ENCODE measurements at regions not wholly inside any gene's neighbourhood (a gene's known extent, or its start where the extent isn't known, plus 50 kb on each side); places are given as distances from the start of the nearest gene placed in this dataset.

GRCh38 chr6:74208239-74208638 lies 512.2 kb downstream of the CD109 start:
- DNase-seq (ENCODE audit: extremely low read depth in 1 of 4, low spot score in 3 of 4), result no peak
- in situ Hi-C loops (cut with MboI) (no loop called here), intact Hi-C loops (cut with micrococcal nuclease) (no loop called here)
- no peak for FAIRE-seq
- BruUV-seq (replicated peaks), result no TSS peak
- ChIA-PET POLR2A (no interaction called here), CTCF (ENCODE audit: low intra/inter-chr PET ratio) (no interaction called here)
- Histone ChIP-seq H2AFZ (ENCODE audit: low read depth, low read length) (no peak overlapping the region), H3K79me2 (ENCODE audit: control insufficient read depth, insufficient read depth, low read length) (no peaks in the 10 kb centered on the region), H3K4me3 (no peak overlapping the region), H3K36me3 (ENCODE audit: control insufficient read depth, insufficient read depth, low read length) (no peaks in the 10 kb centered on the region), H3K27ac (ENCODE audit: extremely low read depth, low read depth, low read length) (no peak overlapping the region), H3K9me1 (ENCODE audit: control insufficient read depth, insufficient read depth, low read length) (no peaks in the 10 kb centered on the region), H3K4me2 (ENCODE audit: insufficient read depth, low read length) (no peak overlapping the region), H3K9ac (ENCODE audit: insufficient read depth in 1 of 2, low read depth in 2 of 2, low read length in 2 of 2) (no peak overlapping the region), H3K4me1 (replicated peaks in 1 of 2; ENCODE audit: control insufficient read depth in 2 of 2, insufficient read depth in 2 of 2, low read length in 2 of 2) (no peaks in the 10 kb centered on the region), H4K20me1 (replicated peaks; ENCODE audit: control insufficient read depth, insufficient read depth, low read length) (no peaks in the 10 kb centered on the region), H3K27me3 (ENCODE audit: control insufficient read depth in 2 of 2, insufficient read depth in 2 of 2, low read length in 2 of 2) (no peaks in the 10 kb centered on the region), H3K9me3 (replicated peaks; ENCODE audit: control insufficient read depth, insufficient read depth, low read depth, low read length) (no peaks in the 10 kb centered on the region)
- no peak for ATAC-seq
- WGBS (ENCODE audit: insufficient coverage, low coverage, missing lambda C conversion rate), result 0% methylated on average over 2 of the region's 2 CpGs
- TF ChIP-seq ZKSCAN8 (CRISPR knock-in tag; IDR thresholded peaks at IDR 0.05) (no peak), ZNF592 (IDR thresholded peaks at IDR 0.05) (no peak), ZBTB33 (CRISPR knock-in tag; IDR thresholded peaks at IDR 0.05) (no peak), CTCFL (IDR thresholded peaks at IDR 0.05; ENCODE audit: borderline replicate concordance, insufficient read depth, low read depth, low read length, poor library complexity, severe bottlenecking) (no peak), DACH1 (IDR thresholded peaks at IDR 0.05; ENCODE audit: partially characterized antibody) (no peak), MLX (CRISPR knock-in tag; conservative IDR thresholded peaks at IDR 0.05) (no peak), FIP1L1 (IDR thresholded peaks at IDR 0.05; ENCODE audit: low read depth, low read length, poor library complexity, severe bottlenecking) (no peak), RCOR1 (IDR thresholded peaks at IDR 0.05; ENCODE audit: borderline replicate concordance in 1 of 2, low read depth in 2 of 2, low read length in 2 of 2) (no peak), RB1 (IDR thresholded peaks at IDR 0.05; ENCODE audit: low read depth) (no peak), CHD4 (IDR thresholded peaks at IDR 0.05; ENCODE audit: insufficient read depth, insufficient replicate concordance, low read depth, low read length, poor library complexity, severe bottlenecking) (no peak), ZZZ3 (IDR thresholded peaks at IDR 0.05) (no peak), ARNT (IDR thresholded peaks at IDR 0.05) (no peak)

All from K562 (cell line).